A549 (cell line): ENCODE measurements at regions not wholly inside any gene's neighbourhood (a gene's known extent, or its start where the extent isn't known, plus 50 kb on each side); places are given as distances from the start of the nearest gene placed in this dataset.

ENCODE experiments used
- ATAC-seq, 2 experiments: fragments of 200-7000 bp in 1 of 2; fragments of >200 bp in 1 of 2; cut with Nextera tagmentation in 1 of 2; cut with Tn5 transposase in 1 of 2; 3 replicates each; pipeline versions ENCODE4 v1.8.0 to v1.9.1; 2018 to 2020; ENCODE audit warnings: mild to moderate bottlenecking in 1 of 2, moderate library complexity in 1 of 2
- CTCF ChIA-PET: fragments of 300-600 bp; sonication (Branson Sonifier 250); formaldehyde crosslinking; extraction: SDS; loops from one replicate; lab custom pipeline; 2021; ENCODE audit warnings: antibody characterized with exemption, inconsistent platforms; lab: Yijun Ruan, JAX
- POLR2A ChIA-PET: fragments of 350-600 bp; formaldehyde crosslinking; extraction: SDS; loops from one replicate; lab custom pipeline; 2021; ENCODE audit warnings: antibody characterized with exemption, inconsistent platforms; lab: Yijun Ruan, JAX
- DNase-seq, 2 experiments: peaks; one replicate each; pipeline versions ENCODE4 v3.0.0 to v3.0.0-alpha.2; 2011 to 2016; ENCODE audit warnings: low read depth in 1 of 2, low spot score in 1 of 2
- FAIRE-seq: peaks from 2 replicates; lab custom pipeline; 2011; peaks lifted over from hg19 to GRCh38; lab: Jason Lieb, UNC
- H3K27ac ChIP-seq, 2 experiments: fragments of >200 bp; sonication (Bioruptor Twin); formaldehyde crosslinking; 3 replicates each; pipeline ENCODE4 v1.5.1; 2016 to 2017
- H3K4me1 ChIP-seq: fragments of >200 bp; sonication (Bioruptor Twin); formaldehyde crosslinking; 3 replicates; pipeline ENCODE4 v1.6.1; 2016
- H3K4me2 ChIP-seq: fragments of >200 bp; sonication (Bioruptor Twin); formaldehyde crosslinking; 3 replicates; pipeline ENCODE4 v1.6.1; 2016
- H3K4me3 ChIP-seq: fragments of >200 bp; sonication (Bioruptor Twin); formaldehyde crosslinking; 3 replicates; pipeline ENCODE4 v1.5.1; 2016
- H3K9me3 ChIP-seq: fragments of >200 bp; sonication (Bioruptor Twin); formaldehyde crosslinking; 3 replicates; pipeline ENCODE4 v1.6.1; 2016
- CBX2 ChIP-seq: fragments of 200-600 bp; sonication (generic); IDR thresholded peaks from 2 replicates; pipeline ENCODE4 v1.6.1; 2016; ENCODE audit warnings: low read depth, mild to moderate bottlenecking, borderline replicate concordance
- CEBPB ChIP-seq, 2 experiments: fragments of >200 bp in 1 of 2; sonication (Bioruptor Twin) in 1 of 2; formaldehyde crosslinking in 1 of 2; IDR thresholded peaks; 2 replicates each; pipeline ENCODE4 v1.6.1; 2012 to 2016
- CHD4 ChIP-seq: fragments of 200-600 bp; sonication (generic); IDR thresholded peaks from 2 replicates; pipeline ENCODE4 v1.6.1; 2016; ENCODE audit warnings: antibody characterized with exemption, mild to moderate bottlenecking, borderline replicate concordance
- CTCF ChIP-seq: fragments of >200 bp; sonication (Bioruptor Twin); formaldehyde crosslinking; IDR thresholded peaks from 3 replicates; pipeline ENCODE4 v1.5.1; 2016
- EHF ChIP-seq: fragments of 250-450 bp; sonication (Bioruptor Pico); IDR thresholded peaks from 2 replicates; pipeline ENCODE4 v1.5.0; 2020; ENCODE audit warnings: mild to moderate bottlenecking
- EP300 ChIP-seq, 2 experiments: fragments of >200 bp; sonication (Bioruptor Twin); formaldehyde crosslinking; IDR thresholded peaks; 2 replicates in 1 of 2; 3 replicates in 1 of 2; pipeline ENCODE4 v1.6.1; 2016 to 2017
- HOXB5 ChIP-seq: fragments of 250-450 bp; sonication (Bioruptor Pico); IDR thresholded peaks from 2 replicates; pipeline ENCODE4 v1.5.0; 2020; ENCODE audit warnings: mild to moderate bottlenecking, moderate library complexity
- JUN ChIP-seq, 2 experiments: fragments of >200 bp; sonication (Bioruptor Twin); formaldehyde crosslinking; IDR thresholded peaks; 2 replicates in 1 of 2; 3 replicates in 1 of 2; pipeline ENCODE4 v1.6.1; 2016 to 2017
- KDM1A ChIP-seq: fragments of 200-600 bp; sonication (generic); IDR thresholded peaks from 2 replicates; pipeline ENCODE4 v1.6.1; 2016; ENCODE audit warnings: low read depth, mild to moderate bottlenecking
- KDM5A ChIP-seq: fragments of 200-600 bp; sonication (generic); IDR thresholded peaks from 2 replicates; pipeline ENCODE4 v1.6.1; 2016; ENCODE audit warnings: antibody characterized with exemption, mild to moderate bottlenecking
- MYC ChIP-seq: IDR thresholded peaks from 2 replicates; pipeline ENCODE4 v1.6.1; 2012; ENCODE audit warnings: mild to moderate bottlenecking, inconsistent platforms, low read length, improper control_type of control experiment, borderline replicate concordance
- NFE2L2 ChIP-seq: fragments of 150-350 bp; conservative IDR thresholded peaks from 2 replicates; pipeline ENCODE4 v1.6.1; 2014; ENCODE audit warnings: low read length
- NPAS2 ChIP-seq: fragments of 250-450 bp; sonication (Bioruptor Pico); IDR thresholded peaks from 2 replicates; pipeline ENCODE4 v1.8.0; 2022; ENCODE audit warnings: mild to moderate bottlenecking, moderate library complexity, borderline replicate concordance
- PHF8 ChIP-seq: fragments of 200-600 bp; sonication (generic); IDR thresholded peaks from 2 replicates; pipeline ENCODE4 v1.6.1; 2016; ENCODE audit warnings: low read depth, mild to moderate bottlenecking, antibody characterized with exemption, moderate library complexity, borderline replicate concordance
- POLR2A ChIP-seq: IDR thresholded peaks from 2 replicates; pipeline ENCODE4 v1.6.1; 2012; ENCODE audit warnings: mild to moderate bottlenecking, low read length
- POLR2AphosphoS2 ChIP-seq: conservative IDR thresholded peaks from 2 replicates; pipeline ENCODE4 v1.6.1; 2012; ENCODE audit warnings: low read length, improper control_type of control experiment, inconsistent platforms
- RAD21 ChIP-seq, 2 experiments: fragments of >200 bp in 1 of 2; sonication (Bioruptor Twin) in 1 of 2; formaldehyde crosslinking in 1 of 2; IDR thresholded peaks in 1 of 2; conservative IDR thresholded peaks in 1 of 2; 2 replicates in 1 of 2; 3 replicates in 1 of 2; pipeline ENCODE4 v1.6.1; 2012 to 2018; ENCODE audit warnings: inconsistent platforms in 1 of 2
- RNF2 ChIP-seq: fragments of 200-600 bp; sonication (generic); IDR thresholded peaks from 2 replicates; pipeline ENCODE4 v1.6.1; 2016; ENCODE audit warnings: low read depth, mild to moderate bottlenecking, antibody characterized with exemption, moderate library complexity, borderline replicate concordance
- SREBF2 ChIP-seq: fragments of 450-650 bp; IDR thresholded peaks from 2 replicates; pipeline ENCODE4 v1.6.1; 2014; ENCODE audit warnings: mild to moderate bottlenecking, moderate library complexity
- TFCP2L1 ChIP-seq: fragments of 250-450 bp; sonication (Bioruptor Pico); IDR thresholded peaks from 2 replicates; pipeline ENCODE4 v1.5.0; 2021; ENCODE audit warnings: mild to moderate bottlenecking
- ZNF302 ChIP-seq: fragments of 250-450 bp; sonication (Bioruptor Pico); IDR thresholded peaks from 2 replicates; pipeline ENCODE4 v1.9.0; 2021; ENCODE audit warnings: inconsistent platforms, mild to moderate bottlenecking, moderate library complexity
- ZSCAN20 ChIP-seq: fragments of 250-450 bp; sonication (Bioruptor Pico); IDR thresholded peaks from 2 replicates; pipeline ENCODE4 v1.8.0; 2022; ENCODE audit warnings: mild to moderate bottlenecking, moderate library complexity
- WGBS: methylation state at CpG from one replicate; pipeline ENCODE4 v1.1.6; 2017; ENCODE audit errors: missing lambda C conversion rate; 5-methylcytosine and 5-hydroxymethylcytosine counted together
- TF ChIP-seq, protein P1 (sequence below): IDR thresholded peaks from 2 replicates; pipeline ENCODE4 v1.6.1; 2012; ENCODE audit warnings: low read depth, borderline replicate concordance
- TF ChIP-seq, protein P2 (sequence below): IDR thresholded peaks from 2 replicates; pipeline ENCODE4 v1.6.1; 2012
- TF ChIP-seq, protein P3 (sequence below): fragments of >200 bp; sonication (Bioruptor Twin); formaldehyde crosslinking; IDR thresholded peaks from 2 replicates; pipeline ENCODE4 v1.6.1; 2016
- TF ChIP-seq, protein P4 (sequence below): fragments of 250-450 bp; sonication (Bioruptor Pico); IDR thresholded peaks from 2 replicates; pipeline ENCODE4 v1.5.0; 2020; ENCODE audit warnings: low read depth, mild to moderate bottlenecking, moderate library complexity

GRCh38 chr3:78275420-78275852 lies 1235.5 kb downstream of the ROBO2 start:
- DNase-seq (no peak), ATAC-seq (no peak), FAIRE-seq (no peak)
- no peak overlapping the region for H3K4me3 ChIP-seq
- H3K9me3 ChIP-seq = no peaks in the 10 kb centered on the region
- CTCF ChIA-PET = no interaction called here
- no peak overlapping the region for H3K4me2 ChIP-seq
- no peaks in the 10 kb centered on the region for H3K4me1 ChIP-seq
- POLR2A ChIA-PET = no interaction called here
- H3K27ac ChIP-seq = no peak overlapping the region
- WGBS = 19% methylated on average over 3 of the region's 3 CpGs
- no peak for TF ChIP-seq KDM5A
- TF ChIP-seq ZSCAN20 (CRISPR knock-in tag) = no peak
- TF ChIP-seq MYC = no peak
- no peak for TF ChIP-seq RNF2
- no peak for TF ChIP-seq CHD4
- no peak for TF ChIP-seq TFCP2L1 (CRISPR knock-in tag)

- CTCF ChIA-PET = no interaction called here
- WGBS = 89% methylated on average over 2 of the region's 2 CpGs
- FAIRE-seq = no peak
These were observed 1237.3 kb downstream of the ROBO2 start for GRCh38 chr3:78277220-78277619.

GRCh38 chr3:78277801-78278200 lies 1237.9 kb downstream of the ROBO2 start:
- CTCF ChIA-PET = no interaction called here
- Histone ChIP-seq H3K9me3 (no peaks in the 10 kb centered on the region), H3K27ac (no peak overlapping the region), H3K4me2 (no peak overlapping the region), H3K4me1 (no peaks in the 10 kb centered on the region), H3K4me3 (no peak overlapping the region)
- POLR2A ChIA-PET = no interaction called here
- no peak for DNase-seq
- FAIRE-seq = no peak
- ATAC-seq = no peak
- TF ChIP-seq, protein P1, sequence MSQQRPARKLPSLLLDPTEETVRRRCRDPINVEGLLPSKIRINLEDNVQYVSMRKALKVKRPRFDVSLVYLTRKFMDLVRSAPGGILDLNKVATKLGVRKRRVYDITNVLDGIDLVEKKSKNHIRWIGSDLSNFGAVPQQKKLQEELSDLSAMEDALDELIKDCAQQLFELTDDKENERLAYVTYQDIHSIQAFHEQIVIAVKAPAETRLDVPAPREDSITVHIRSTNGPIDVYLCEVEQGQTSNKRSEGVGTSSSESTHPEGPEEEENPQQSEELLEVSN = no peak
- no peak for TF ChIP-seq POLR2AphosphoS2
- TF ChIP-seq KDM1A = no peak
- TF ChIP-seq JUN (IDR thresholded peaks at IDR 0.05) = no peak
- TF ChIP-seq EHF (CRISPR knock-in tag) = no peak
- no peak for TF ChIP-seq HOXB5
- TF ChIP-seq CTCF = no peak
- no peak for TF ChIP-seq NFE2L2
- TF ChIP-seq PHF8 = no peak
- TF ChIP-seq CEBPB (IDR thresholded peaks at IDR 0.05) = no peak
- no peak for TF ChIP-seq EP300 (IDR thresholded peaks at IDR 0.05)
- TF ChIP-seq, protein P2, sequence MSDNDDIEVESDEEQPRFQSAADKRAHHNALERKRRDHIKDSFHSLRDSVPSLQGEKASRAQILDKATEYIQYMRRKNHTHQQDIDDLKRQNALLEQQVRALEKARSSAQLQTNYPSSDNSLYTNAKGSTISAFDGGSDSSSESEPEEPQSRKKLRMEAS = no peak
- TF ChIP-seq RNF2 = no peak
- TF ChIP-seq NPAS2 (CRISPR knock-in tag) = no peak
- no peak for TF ChIP-seq POLR2A
- no peak for TF ChIP-seq CBX2
- TF ChIP-seq RAD21 (conservative IDR thresholded peaks at IDR 0.05 in 1 of 2, IDR thresholded peaks at IDR 0.05 in 1 of 2) = no peak
- no peak for TF ChIP-seq ZNF302 (CRISPR knock-in tag)

More at GRCh38 chr3:78277220-78277619, 1237.3 kb downstream of the ROBO2 start:
- Histone ChIP-seq H3K4me3 (no peak overlapping the region), H3K4me2 (no peak overlapping the region), H3K4me1 (no peaks in the 10 kb centered on the region), H3K27ac (no peak overlapping the region), H3K9me3 (no peaks in the 10 kb centered on the region)
- POLR2A ChIA-PET = no interaction called here
- TF ChIP-seq KDM5A (no peak), SREBF2 (no peak), CTCF (no peak), NFE2L2 (no peak)
- TF ChIP-seq, protein P3, sequence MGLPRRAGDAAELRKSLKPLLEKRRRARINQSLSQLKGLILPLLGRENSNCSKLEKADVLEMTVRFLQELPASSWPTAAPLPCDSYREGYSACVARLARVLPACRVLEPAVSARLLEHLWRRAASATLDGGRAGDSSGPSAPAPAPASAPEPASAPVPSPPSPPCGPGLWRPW = no peak
- TF ChIP-seq, protein P4, sequence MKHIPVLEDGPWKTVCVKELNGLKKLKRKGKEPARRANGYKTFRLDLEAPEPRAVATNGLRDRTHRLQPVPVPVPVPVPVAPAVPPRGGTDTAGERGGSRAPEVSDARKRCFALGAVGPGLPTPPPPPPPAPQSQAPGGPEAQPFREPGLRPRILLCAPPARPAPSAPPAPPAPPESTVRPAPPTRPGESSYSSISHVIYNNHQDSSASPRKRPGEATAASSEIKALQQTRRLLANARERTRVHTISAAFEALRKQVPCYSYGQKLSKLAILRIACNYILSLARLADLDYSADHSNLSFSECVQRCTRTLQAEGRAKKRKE (CRISPR knock-in tag) = no peak
- DNase-seq (no peak), ATAC-seq (no peak)
